GM23338 (cell line): ENCODE measurements at regions not wholly inside any gene's neighbourhood (a gene's known extent, or its start where the extent isn't known, plus 50 kb on each side); places are given as distances from the start of the nearest gene placed in this dataset.
A peak's percentile ranks its signal among the peaks of the same experiment; 100 is the strongest.

ENCODE experiments used
- ATAC-seq: fragments of 200-7000 bp; cut with Tn5 transposase; 3 replicates; pipeline ENCODE4 v1.9.1; 2020
- DNase-seq: peaks from one replicate; pipeline ENCODE4 v3.0.0-alpha.2; 2015; ENCODE audit warnings: low spot score
- H2AFZ ChIP-seq: fragments of 200-600 bp; sonication (generic); 2 replicates; pipeline ENCODE4 v1.8.0; 2016; ENCODE audit warnings: antibody characterized with exemption, mild to moderate bottlenecking, moderate library complexity
- H3F3A ChIP-seq: fragments of 200-600 bp; sonication (generic); replicated peaks from 2 replicates; pipeline ENCODE4 v1.8.0; 2017; ENCODE audit warnings: antibody characterized with exemption, mixed run types, low read depth
- H3K27ac ChIP-seq: fragments of 200-600 bp; sonication (generic); 2 replicates; pipeline ENCODE4 v1.6.1; 2016; ENCODE audit warnings: low read depth
- H3K27me3 ChIP-seq: fragments of 200-600 bp; sonication (generic); 2 replicates; pipeline ENCODE4 v1.8.0; 2016; ENCODE audit warnings: mild to moderate bottlenecking, mixed run types, moderate library complexity; ENCODE audit not compliant: insufficient read depth
- H3K36me3 ChIP-seq: fragments of 200-600 bp; sonication (generic); 2 replicates; pipeline ENCODE4 v1.8.0; 2016; ENCODE audit warnings: mild to moderate bottlenecking; ENCODE audit not compliant: insufficient read depth
- H3K4me1 ChIP-seq: fragments of 200-600 bp; sonication (generic); 2 replicates; pipeline ENCODE4 v1.8.0; 2016; ENCODE audit warnings: mild to moderate bottlenecking, moderate library complexity; ENCODE audit not compliant: insufficient read depth
- H3K4me2 ChIP-seq: fragments of 200-600 bp; sonication (generic); 2 replicates; pipeline ENCODE4 v1.7.1; 2017; ENCODE audit warnings: mixed run types
- H3K4me3 ChIP-seq: fragments of 200-600 bp; sonication (generic); 2 replicates; pipeline ENCODE4 v1.6.1; 2016; ENCODE audit warnings: mixed run types
- H3K79me2 ChIP-seq: fragments of 200-600 bp; sonication (generic); replicated peaks from 2 replicates; pipeline ENCODE4 v1.8.0; 2017; ENCODE audit warnings: mild to moderate bottlenecking; ENCODE audit not compliant: insufficient read depth
- H3K9me2 ChIP-seq: fragments of 200-600 bp; sonication (generic); 2 replicates; pipeline ENCODE4 v1.8.0; 2017; ENCODE audit not compliant: insufficient read depth
- H4K20me1 ChIP-seq: fragments of 200-600 bp; sonication (generic); replicated peaks from 2 replicates; pipeline ENCODE4 v1.8.0; 2017; ENCODE audit warnings: mild to moderate bottlenecking; ENCODE audit not compliant: insufficient read depth
- H3K27ac Mint-ChIP-seq: 2 replicates; pipeline ENCODE4 v1.8.0; 2020; ENCODE audit warnings: inconsistent platforms, mild to moderate bottlenecking, moderate library complexity, mixed read lengths
- H3K27me3 Mint-ChIP-seq: 3 replicates; pipeline ENCODE4 v1.8.0; 2022; ENCODE audit warnings: low read depth, mild to moderate bottlenecking, moderate library complexity, mixed read lengths, inconsistent platforms; ENCODE audit not compliant: insufficient read depth, poor library complexity
- H3K36me3 Mint-ChIP-seq: 3 replicates; pipeline ENCODE4 v1.8.0; 2021; ENCODE audit warnings: low read depth, mild to moderate bottlenecking, inconsistent platforms, moderate library complexity, mixed read lengths
- H3K4me1 Mint-ChIP-seq: 3 replicates; pipeline ENCODE4 v1.8.0; 2020; ENCODE audit warnings: mild to moderate bottlenecking, inconsistent platforms, mixed read lengths
- H3K4me3 Mint-ChIP-seq: 3 replicates; pipeline ENCODE4 v1.8.0; 2021; ENCODE audit warnings: moderate library complexity, mild to moderate bottlenecking, inconsistent platforms, mixed read lengths
- H3K9me3 Mint-ChIP-seq: 3 replicates; pipeline ENCODE4 v1.8.0; 2020; ENCODE audit warnings: moderate library complexity, mild to moderate bottlenecking, inconsistent platforms, mixed read lengths
- CTCF ChIP-seq, 2 experiments: fragments of 200-600 bp in 1 of 2; sonication (generic) in 1 of 2; conservative IDR thresholded peaks; 2 replicates each; pipeline versions ENCODE4 v1.5.1 to v1.6.1; 2016 to 2017; ENCODE audit warnings: antibody characterized with exemption in 2 of 2, low read depth in 2 of 2, mild to moderate bottlenecking in 2 of 2, moderate library complexity in 1 of 2
- EZH2 ChIP-seq: fragments of 200-600 bp; sonication (generic); IDR thresholded peaks from one replicate; pipeline ENCODE4 v1.8.0; 2017; ENCODE audit warnings: antibody characterized with exemption, mild to moderate bottlenecking, low read depth; ENCODE audit not compliant: unreplicated experiment
- EZH2phosphoT487 ChIP-seq: fragments of 200-600 bp; sonication (generic); IDR thresholded peaks from one replicate; pipeline ENCODE4 v1.8.1; 2018; ENCODE audit warnings: antibody characterized with exemption; ENCODE audit not compliant: unreplicated experiment
- NANOG ChIP-seq: IDR thresholded peaks from 2 replicates; pipeline ENCODE4 v1.6.1; 2016; ENCODE audit warnings: antibody characterized with exemption, borderline replicate concordance
- POLR2AphosphoS5 ChIP-seq: IDR thresholded peaks from 2 replicates; pipeline ENCODE4 v1.6.1; 2016; ENCODE audit warnings: antibody characterized with exemption, low read depth
- REST ChIP-seq: IDR thresholded peaks from one replicate; pipeline ENCODE4 v1.6.1; 2018; ENCODE audit warnings: antibody characterized with exemption; ENCODE audit not compliant: unreplicated experiment
- STAT1 ChIP-seq: IDR thresholded peaks from one replicate; pipeline ENCODE4 v1.6.1; 2016; ENCODE audit warnings: antibody characterized with exemption; ENCODE audit not compliant: unreplicated experiment
- ZNF114 ChIP-seq: fragments of 250-450 bp; sonication (Bioruptor Pico); IDR thresholded peaks from 2 replicates; pipeline ENCODE4 v1.5.0; 2020; ENCODE audit warnings: mild to moderate bottlenecking, moderate library complexity

- no peaks in the 10 kb centered on the region for H3K36me3 ChIP-seq
- no peak overlapping the region for H3K4me3 Mint-ChIP-seq
- no peaks in the 10 kb centered on the region for H3K4me1 ChIP-seq
- no peaks in the 10 kb centered on the region for H3K79me2 ChIP-seq
- no peak overlapping the region for H2AFZ ChIP-seq
- H3K27me3 ChIP-seq = no peaks in the 10 kb centered on the region
- H3K4me2 ChIP-seq = no peak overlapping the region
- H3F3A ChIP-seq = no peaks in the 10 kb centered on the region
- no peaks in the 10 kb centered on the region for H3K4me1 Mint-ChIP-seq
- no peak for TF ChIP-seq CTCF (conservative IDR thresholded peaks at IDR 0.05; ENCODE audit: low read depth in 2 of 2)
- no peak for TF ChIP-seq STAT1
- TF ChIP-seq ZNF114 = no peak
- TF ChIP-seq REST = no peak
- H3K9me3 Mint-ChIP-seq = no peaks in the 10 kb centered on the region
- H3K27ac ChIP-seq = no peak overlapping the region
- H4K20me1 ChIP-seq = no peaks in the 10 kb centered on the region
- DNase-seq = no peak
- no peak overlapping the region for H3K4me3 ChIP-seq
- no peaks in the 10 kb centered on the region for H3K9me2 ChIP-seq
- peaks cover 4% of the 10 kb centered on the region for H3K27me3 Mint-ChIP-seq
- H3K27ac Mint-ChIP-seq = no peak overlapping the region
- ATAC-seq = no peak
- H3K36me3 Mint-ChIP-seq = no peaks in the 10 kb centered on the region
These were observed 524.7 kb upstream of the MCTP2 start for GRCh38 chr15:93706495-93707292.

GRCh38 chr15:93705753-93706455, 525.5 kb upstream of the MCTP2 start:
- no peaks in the 10 kb centered on the region for H3K36me3 Mint-ChIP-seq
- no peaks in the 10 kb centered on the region for H3K4me1 Mint-ChIP-seq
- ATAC-seq (no peak), DNase-seq (no peak)
- no peaks in the 10 kb centered on the region for H3F3A ChIP-seq
- H3K4me3 ChIP-seq = no peak overlapping the region
- H3K27me3 ChIP-seq = no peaks in the 10 kb centered on the region
- H3K9me2 ChIP-seq = no peaks in the 10 kb centered on the region
- peak overlapping the region; percentile 14; the same call in 1 of the 2 replicates for H2AFZ ChIP-seq
- H3K36me3 ChIP-seq = no peaks in the 10 kb centered on the region
- no peaks in the 10 kb centered on the region for H3K9me3 Mint-ChIP-seq
- H3K79me2 ChIP-seq = no peaks in the 10 kb centered on the region
- no peaks in the 10 kb centered on the region for H3K4me1 ChIP-seq
- no peak overlapping the region for H3K27ac ChIP-seq
- H3K4me3 Mint-ChIP-seq = no peak overlapping the region
- H3K4me2 ChIP-seq = no peak overlapping the region
- H4K20me1 ChIP-seq = no peaks in the 10 kb centered on the region
- H3K27me3 Mint-ChIP-seq = peaks cover 4% of the 10 kb centered on the region
- H3K27ac Mint-ChIP-seq = no peak overlapping the region; the same call in 1 of the 2 replicates
- TF ChIP-seq NANOG = no peak
- TF ChIP-seq REST = no peak
- TF ChIP-seq POLR2AphosphoS5 = no peak
- TF ChIP-seq EZH2phosphoT487 = no peak
- no peak for TF ChIP-seq ZNF114
- TF ChIP-seq EZH2 = no peak
